Stimulated activated CD4-positive, alpha-beta T cell treated with anti-CD3 and anti-CD28 coated beads, TNF-alpha, amount 100 ng/mL, for 24 hours (primary cell): ENCODE measurements at regions not wholly inside any gene's neighbourhood (a gene's known extent, or its start where the extent isn't known, plus 50 kb on each side); places are given as distances from the start of the nearest gene placed in this dataset.
"Not testable (repeated sequence)": the region's sequence is repeated elsewhere in the genome, so short reads cannot be mapped to it uniquely, and the experiment has no call there.

ENCODE experiments used
- DNase-seq, 3 experiments: peaks; one replicate each; pipeline ENCODE4 v3.0.0-alpha.2; 2020; ENCODE audit warnings: low read depth in 3 of 3

DNA sequence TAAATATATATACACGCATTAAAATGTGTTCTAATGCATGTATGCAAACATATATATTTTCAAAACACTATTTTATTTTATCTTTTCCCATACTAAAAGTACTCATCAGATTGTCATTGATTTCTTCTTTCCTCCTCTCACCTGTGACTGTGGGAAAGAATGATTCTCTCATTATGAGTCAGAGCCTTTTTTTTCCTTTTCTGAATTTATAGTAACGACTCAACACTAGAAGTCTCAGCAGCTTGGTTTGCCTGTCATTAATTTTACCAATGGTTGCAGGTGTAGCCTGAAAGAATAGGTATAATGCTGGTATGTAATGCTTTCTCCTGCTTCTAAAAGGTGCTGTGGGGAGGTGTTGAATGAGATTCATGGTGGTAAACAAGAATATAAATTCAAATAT lies 328.7 kb downstream of the UTRN start:
- DNase-seq: no peak

DNA sequence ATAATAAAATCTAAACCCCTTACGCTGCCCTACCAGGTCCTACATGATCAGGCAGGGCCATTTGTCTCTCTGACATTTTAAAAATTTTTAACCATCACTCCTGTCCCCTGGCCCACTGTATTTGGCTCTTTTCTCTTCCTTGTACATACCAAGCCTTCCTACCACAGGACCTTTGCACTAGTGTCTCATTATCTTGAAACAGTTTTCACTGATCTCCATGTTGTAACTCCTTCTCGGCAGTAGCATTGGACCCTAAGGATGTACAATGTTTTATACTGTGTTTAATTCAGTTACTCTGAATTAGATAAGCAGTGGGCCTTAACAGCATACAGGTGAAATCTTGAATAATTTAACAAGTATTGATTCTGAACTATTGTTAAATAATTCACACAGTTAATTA lies 330.7 kb downstream of the UTRN start:
- DNase-seq: no peak

DNA sequence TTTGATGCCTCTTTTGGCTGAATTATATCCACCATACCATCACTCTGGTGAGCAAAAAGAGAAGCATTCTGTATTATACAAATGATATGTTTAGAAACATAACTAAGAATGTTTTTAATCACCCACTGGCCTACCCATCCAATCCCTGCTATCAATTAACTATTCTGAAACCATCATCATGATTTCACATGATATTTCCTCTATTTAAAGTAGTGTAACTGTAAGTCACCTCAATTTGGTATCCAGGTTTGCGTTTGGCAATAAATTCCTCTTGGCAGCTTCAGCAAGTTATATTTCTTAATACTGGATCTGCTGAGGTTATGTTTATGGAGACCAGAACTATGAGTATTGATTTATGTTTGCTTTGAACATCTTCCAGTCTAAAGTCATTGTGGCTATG lies 332.1 kb downstream of the UTRN start:
- DNase-seq: no peak

DNA sequence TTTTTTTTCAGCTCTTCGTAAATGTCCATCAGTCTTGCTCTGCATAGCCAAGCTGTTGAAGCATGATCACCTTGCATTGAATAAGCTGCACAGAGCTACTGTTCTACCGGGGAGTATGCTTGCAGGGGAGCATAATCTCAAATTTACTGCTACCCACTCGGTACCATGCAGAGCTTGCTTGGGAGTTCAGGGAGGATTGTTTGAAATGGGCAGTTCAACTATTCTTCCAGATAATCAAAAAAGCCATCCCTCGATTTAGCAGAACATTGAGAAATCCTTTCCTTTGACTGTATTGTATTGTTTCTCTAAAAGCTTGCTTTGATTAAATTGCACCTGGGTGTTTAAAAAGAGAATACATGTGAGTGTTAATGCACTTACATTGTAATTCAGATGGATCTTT lies 332.6 kb downstream of the UTRN start:
- no peak for DNase-seq

DNA sequence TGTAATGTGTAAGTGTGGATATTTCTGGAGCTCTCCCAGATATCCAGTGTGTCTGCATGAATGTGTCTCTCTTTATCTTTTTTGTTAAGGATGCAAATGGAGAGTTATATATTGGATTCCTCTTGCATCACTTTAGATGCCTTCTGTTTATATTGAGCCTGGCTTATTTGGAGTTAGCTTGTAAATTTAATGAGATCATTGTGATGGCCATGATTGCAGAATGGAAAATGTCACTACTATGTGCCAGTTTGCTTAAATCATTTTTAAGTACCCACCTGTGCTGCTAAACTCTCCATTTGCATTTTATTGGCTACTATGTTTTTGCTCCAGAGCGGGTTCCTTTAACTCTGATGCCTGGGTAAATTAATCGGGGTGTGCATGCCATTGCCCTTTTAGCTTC lies 334.8 kb downstream of the UTRN start:
- no peak for DNase-seq

DNA sequence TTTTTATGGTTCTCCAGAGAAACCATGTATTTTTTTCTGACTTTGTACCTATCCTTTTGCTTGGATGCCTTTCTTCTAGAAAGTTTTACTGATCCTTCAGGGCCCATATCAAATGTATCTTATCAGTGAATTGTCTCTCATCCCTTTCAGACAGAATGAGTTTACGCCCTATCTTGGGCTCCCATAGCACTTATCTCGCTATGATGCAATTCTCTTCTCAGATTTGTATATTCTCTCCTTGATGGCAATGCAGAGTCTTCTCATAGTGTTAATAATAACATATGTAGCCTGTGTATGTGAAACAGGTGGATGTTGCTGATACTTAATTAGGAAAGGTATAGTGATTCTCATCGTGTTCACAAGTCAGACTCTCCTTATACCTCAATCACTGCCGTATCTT lies 336.2 kb downstream of the UTRN start:
- no peak for DNase-seq

DNA sequence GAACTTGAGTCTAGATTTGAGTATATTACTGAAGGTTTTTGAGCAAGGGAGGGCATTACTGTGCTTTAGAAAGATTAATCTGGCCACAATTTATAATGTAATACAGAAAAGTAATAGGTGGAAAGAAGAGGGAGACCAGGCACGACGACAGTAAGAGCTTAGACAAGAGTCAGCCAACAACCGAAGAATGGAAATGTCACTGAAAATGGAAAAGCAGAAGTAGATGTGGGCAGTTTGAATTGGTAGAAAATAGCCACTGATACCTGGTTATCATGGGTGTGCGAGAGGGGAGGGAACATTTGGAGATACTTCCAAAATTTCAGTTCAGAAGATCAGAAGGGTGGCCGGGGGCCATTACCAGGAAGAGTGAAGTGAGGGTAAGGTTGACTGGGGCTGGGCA lies 339.1 kb downstream of the UTRN start:
- DNase-seq: no peak

DNA sequence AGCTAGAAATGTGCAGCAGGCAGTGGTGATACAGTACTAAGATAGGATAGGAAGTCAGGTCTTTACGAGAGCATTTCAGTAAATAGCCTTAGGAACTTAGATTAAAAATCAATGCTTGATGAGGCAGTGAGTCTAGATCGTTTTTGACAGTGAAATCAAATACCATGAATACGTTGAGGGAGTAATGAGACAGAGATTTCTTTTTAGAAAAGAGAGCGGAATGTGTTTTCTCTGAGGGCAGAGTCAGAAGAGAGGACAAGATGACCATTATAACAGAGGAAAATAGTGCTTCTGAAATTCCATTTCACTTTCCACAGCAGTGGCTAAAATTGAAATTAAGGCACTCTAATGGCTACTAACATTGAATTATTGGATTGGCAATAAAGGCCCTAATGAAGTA lies 339.6 kb downstream of the UTRN start:
- no peak for DNase-seq

DNA sequence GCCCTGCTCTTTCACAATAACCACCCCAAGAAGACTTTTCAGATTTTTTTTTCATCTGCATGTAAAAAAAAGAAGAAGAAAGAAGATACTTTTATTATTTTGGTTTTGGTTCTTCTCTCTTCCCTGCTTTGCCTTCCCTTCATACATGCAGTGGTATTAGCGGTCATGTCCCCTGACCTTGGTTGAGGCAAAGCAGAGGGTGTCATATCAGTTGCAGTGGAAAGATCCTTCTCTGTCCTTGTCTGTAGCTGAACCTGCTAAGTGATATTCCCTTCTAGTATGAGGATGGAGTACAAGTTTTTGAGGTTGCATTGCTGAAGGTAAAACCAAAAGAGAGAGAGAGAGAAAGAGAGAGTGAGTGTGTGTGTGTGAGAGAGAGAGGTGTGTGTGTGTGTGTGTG lies 345.7 kb downstream of the UTRN start:
- no peak for DNase-seq

DNA sequence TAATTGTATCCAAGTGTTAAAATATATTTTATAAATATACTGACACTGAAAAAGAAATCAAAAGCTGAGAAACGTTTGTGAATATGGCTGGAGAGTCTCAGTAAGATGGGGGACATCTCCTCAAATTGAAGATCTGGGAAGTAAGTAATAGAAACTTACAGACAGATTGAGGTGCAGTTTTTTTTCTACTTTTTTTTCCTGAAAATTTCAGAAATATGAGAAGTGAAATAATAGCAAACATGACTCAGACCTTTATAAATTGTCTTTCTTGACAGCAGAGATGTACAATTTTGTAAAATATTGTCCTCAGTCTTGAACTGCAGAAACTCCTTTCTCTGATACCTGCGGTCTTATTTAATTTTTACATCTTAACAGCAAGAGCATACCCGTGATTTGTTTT lies 347.1 kb downstream of the UTRN start:
- no peak for DNase-seq

DNA sequence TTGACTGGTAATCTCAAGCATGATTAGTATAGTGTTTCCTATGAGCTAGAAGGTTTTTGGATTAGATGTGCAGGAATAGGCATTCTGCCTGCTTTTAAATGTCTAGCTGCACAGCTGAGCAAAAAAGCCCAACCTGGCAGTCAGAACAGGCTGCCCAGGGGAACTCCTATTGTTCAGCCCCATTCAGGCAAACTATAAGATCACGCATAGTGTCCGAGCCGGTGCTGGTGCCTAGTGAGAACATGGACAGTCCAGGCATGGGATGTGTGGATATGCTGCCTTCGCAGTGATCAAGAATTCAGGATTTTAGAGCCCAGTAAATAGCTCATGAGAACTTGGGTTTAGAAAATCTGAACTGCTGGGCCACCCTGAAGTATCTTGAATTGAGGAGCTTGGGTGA lies 348.8 kb downstream of the UTRN start:
- no peak for DNase-seq

DNA sequence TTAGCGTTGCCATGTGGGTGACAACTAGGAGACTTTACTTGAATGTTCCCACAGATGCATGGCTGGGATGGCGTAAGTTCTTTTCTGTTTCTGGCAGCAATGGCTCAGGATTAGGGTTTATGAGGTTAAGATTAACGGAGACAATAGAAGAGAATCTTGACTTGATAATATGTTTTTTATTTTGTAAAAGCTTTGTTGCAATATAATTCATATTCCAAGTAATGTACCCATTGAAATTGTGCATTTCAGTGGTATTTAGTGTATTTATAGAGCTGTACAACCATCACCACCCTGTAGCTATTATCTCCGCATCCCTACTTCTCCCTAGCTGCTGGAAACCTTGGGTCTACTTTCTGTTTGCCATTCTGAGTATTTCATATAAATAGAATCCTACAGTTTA lies 349.2 kb downstream of the UTRN start:
- DNase-seq: no peak

DNA sequence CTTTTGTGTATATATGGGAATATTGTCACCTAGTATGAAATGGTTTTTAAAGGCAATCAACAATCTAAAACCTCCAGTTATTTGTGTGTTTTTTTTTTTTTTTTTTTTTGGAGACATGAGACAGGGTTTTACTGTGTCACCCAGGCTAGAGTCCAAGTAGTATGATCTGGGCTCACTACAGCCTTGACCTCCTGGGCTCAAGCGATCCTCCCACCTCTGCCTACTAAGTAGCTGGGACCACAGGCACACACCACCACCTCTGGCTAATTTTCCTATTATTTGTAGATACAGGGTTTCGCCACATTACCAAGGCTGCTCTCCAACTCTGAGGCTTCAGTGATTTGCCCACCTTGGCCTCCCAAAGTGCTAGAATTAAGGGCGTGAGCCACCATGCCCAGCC lies 349.9 kb downstream of the UTRN start:
- no peak for DNase-seq

DNA sequence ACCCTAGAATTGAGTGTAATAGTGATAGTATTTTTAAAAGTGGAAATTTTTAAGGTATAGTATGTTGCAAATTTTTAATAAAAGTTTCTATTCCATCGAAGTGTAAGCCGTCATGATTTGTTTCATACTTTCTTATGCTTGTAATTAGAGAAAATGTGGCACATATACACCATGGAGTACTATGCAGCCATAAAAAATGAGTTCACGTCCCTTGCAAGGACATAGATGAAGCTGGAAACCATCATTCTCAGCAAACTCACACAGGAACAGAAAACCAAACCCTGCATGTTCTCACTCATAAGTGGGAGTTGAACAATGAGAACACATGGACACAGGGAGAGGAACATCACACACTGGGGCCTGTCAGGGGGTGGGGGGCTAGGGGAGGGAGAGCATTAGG lies 350.9 kb downstream of the UTRN start:
- not testable (repeated sequence) for DNase-seq

DNA sequence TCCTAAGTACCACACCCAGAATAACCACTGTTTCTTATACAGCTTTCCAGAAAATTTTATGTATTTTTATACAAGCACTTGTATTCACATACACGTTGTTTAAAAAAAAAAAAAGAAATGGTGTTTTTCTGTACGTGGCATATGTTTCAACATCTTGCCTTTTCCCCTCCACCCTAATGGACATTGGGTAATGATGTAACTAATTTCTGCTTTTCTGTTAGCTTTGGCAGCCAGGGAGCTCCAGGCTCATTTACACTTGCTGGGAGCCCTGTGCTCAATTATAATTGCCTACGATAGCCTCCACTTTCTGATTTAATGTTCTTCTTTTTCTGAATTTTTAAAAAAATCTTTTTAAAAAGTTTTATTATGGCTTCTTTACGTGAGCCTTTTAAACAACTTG lies 352.4 kb downstream of the UTRN start:
- DNase-seq: no peak

DNA sequence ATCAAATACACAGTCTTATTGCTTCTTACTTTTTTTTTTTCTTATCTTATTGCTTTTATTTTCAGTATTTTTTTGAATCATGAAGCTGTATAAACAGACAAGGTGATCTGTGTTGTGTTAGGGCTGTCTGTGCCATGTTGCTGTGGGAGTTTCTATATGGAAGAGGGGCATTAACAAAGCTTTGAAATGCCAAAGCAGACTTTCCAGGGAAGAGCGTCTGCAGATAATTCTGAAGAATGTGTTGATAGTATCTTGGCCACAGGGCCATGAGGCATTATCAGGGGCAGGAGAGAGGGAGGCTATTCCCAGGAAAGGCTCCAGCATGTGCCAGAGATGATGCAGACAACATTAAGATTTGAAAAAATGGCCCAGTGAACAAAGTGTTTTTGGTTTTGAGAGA lies 354.5 kb downstream of the UTRN start:
- DNase-seq: no peak

DNA sequence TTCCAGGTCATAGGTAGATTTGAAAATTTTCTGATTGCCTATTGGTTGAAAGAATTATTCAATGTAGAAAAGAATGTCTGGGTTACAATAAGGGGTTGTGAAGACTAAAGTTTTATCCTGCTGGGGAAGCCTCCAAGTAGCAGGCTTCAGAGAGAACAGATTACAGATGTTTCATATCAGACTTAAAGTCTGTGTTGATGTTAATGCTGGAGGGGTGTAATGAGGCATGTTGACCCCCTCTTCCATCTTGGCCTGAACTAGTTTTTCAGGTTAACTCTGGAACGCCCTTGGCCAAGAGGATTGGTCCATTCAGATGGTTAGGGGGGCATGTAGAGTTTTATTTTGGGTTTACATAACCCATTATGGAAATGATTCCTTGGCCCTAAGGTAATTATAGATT lies 356.2 kb downstream of the UTRN start:
- no peak for DNase-seq

DNA sequence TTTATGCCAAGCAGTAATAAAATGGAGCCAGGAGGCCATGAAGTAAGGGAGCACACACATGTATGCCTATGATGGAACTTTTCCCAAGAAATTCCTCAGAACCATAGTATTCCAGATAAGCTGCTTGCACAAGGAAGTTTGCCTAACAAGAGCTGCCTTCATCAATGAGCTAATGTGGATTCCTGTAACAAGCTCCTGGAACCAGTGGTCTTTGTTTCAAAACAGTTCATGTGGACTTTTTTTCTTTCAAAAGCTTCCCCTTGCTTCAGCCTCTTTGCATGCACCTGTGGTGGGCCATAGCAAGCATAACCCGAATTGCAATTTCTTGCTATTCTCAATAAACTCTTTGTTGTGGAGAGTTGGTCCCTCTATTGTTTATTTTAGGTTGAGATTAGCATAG lies 359.6 kb downstream of the UTRN start:
- DNase-seq: no peak

DNA sequence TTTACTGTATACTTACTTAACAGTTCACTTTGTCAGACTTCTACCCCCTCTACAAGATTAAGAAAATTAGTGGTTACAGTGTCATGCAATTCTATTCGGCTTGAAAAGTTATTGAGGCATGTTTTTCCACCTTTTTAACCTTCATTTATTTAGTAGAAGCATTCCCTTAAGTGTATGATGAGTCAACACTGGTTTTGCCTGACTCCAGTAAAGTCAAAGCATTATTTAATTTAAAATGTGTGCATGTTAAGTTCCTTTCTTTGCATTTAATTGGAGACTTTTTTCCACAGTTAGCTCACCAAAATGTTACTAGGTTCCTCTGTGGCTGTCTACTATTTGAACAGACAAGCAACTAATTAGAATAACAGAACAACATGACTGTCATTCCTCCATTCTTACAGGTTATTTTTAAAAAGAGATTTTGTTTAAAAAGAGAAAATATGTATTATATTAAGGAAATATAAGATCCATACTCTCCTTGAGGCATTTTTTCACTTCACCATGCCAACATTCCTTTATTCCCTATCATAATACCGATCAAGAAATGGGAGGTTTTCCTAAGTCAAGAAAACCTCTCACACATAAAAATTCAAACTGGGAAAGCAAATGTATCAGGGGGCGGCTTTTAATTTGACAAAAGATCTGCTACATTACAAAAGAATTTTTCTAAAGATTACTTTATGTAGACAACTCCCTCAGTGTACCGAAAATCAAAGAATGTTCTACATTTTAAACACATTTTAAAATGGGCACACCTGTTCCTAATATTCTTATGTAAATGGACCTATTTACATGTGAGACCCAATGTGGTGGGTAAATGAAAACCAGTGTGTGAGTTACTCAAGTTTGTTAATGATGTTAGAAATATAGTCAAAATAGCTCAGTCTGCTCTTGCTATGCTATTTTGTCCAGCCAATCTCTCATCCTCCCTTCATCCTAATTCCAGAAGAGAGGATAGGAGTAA lies 361.2 kb downstream of the UTRN start:
- no peak for DNase-seq

DNA sequence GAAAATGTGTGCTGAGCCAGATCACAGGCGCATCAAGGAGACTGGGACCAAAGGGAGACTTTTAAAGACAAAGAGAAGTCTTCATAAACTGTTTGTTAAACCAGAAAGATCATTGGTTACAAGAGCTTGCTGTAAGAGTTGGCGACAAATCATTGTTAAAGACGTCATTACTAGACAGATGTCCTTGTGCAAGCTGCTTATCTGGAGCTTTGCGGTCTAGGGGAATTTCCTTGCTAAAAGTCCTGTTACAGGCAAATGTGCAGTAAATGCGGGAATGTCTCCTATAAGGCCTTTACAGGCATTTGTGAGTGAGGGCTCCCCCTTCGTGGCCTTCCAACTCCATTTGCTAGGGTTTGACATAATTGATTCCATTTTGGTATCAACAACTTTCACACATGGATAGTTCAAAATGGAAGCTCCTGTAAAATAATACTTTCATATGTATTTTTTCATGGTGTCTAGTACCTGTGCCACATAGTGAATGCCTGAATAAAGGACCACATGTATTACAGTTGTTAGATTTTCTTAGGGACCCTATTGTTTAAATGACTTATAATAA lies 362.4 kb downstream of the UTRN start:
- DNase-seq: no peak

DNA sequence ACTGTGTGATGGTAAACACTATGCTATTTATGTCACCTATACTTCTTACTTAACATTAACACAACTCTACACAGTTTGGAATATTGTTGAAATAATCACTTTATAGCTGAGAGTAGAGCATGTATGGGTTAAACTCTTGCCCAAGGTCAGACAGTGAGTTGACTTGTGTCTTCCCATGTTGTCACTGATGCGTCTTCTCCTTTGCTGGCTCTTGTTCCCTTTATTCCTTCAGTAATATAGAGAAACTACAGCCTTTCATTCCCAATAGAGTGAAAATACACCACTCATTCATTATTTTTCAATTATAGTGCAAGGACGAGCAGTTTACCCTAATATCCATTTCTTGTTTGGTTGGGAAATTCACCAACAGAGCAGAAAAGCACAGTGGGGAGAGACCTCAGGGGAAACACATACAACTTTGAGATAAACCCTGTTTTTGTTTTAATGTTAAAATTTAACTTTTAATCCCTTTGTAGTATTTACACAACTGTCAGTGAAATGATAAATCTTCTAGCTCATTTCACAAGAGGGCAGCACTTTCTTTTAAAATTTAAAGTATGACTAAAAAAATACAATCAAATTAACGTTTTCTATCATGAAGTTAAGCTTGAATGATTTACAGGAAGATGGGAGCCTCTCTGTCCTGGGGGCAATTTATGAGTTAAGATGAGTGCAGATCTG lies 363.0 kb downstream of the UTRN start:
- no peak for DNase-seq

DNA sequence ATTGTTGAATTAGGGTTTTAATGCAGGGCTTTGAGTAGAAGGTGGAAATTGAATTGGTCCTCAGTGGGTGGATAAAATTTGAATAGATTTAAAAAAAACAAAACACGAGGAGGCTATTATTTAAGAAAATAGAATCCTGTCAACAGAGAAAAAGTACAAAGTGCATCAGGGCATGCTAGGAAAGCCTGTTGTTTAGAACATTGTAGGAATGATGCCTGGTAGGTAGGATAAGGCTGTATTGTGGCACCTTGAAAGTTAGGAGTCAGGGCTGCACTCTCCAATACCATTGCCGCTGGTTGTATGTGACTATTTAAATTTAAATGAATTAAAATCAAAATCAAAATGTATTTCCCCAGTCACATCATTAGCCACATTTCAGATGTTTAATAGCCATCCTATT lies 363.9 kb downstream of the UTRN start:
- no peak for DNase-seq

DNA sequence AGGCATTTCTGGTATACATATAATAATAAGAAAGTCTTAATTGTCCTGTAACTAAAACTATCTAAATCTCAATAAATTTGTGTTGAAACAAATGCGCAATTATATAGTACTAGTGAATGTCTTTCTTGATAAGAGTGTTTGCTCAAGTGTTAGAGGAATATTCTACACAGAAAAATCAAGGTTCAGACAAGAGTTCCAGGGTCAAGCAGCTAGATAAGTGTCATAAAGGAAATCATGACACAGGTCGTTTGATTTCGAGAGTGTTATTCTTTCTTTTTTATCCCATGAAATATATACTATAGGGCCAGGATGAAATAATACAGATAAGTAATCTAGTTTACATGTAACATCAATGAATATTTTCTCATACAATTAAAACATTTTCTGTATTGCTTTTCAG lies 366.1 kb downstream of the UTRN start:
- no peak for DNase-seq
